Left colon (tissue), 2 donors: ENCODE measurements at regions not wholly inside any gene's neighbourhood (a gene's known extent, or its start where the extent isn't known, plus 50 kb on each side); places are given as distances from the start of the nearest gene placed in this dataset.

ENCODE experiments used
- ATAC-seq: fragments of 200-7000 bp; cut with Tn5 transposase; one replicate; pipeline ENCODE4 v1.9.1; 2020; ENCODE audit warnings: mild to moderate bottlenecking, moderate library complexity
- DNase-seq, 2 donors: peaks; one replicate each; pipeline ENCODE4 v3.0.0-alpha.2; 2020
- intact Hi-C, 2 donors: fragments of 100-400 bp; cut with DNase I in 1 of 2; cut with micrococcal nuclease in 1 of 2; formaldehyde crosslinking; loops; one replicate each; pipeline versions ENCODE4 v1.11.2 to v1.14.0; 2022; cut with DNase I, micrococcal nuclease
- donor health status: DM: no; HTN: no; CAD: no.
- donor health status: DM: yes; HTN: yes; CAD: no.

GRCh38 chr19:28881616-28882015 is 331.3 kb downstream of the UQCRFS1 start:
- intact Hi-C loops = loop anchor here in 1 of 2 donors (10.0 kb wide), 1 partner anchor 417 kb away; no protein-coding TSS in a partner anchor
- ATAC-seq (no peak), DNase-seq (no peak)

GRCh38 chr19:28880735-28881401 is 332.1 kb downstream of the UQCRFS1 start:
- ATAC-seq (no peak), DNase-seq (no peak)
- intact Hi-C loops = loop anchor here in 1 of 2 donors (10.0 kb wide), 1 partner anchor 416 kb away; no protein-coding TSS in a partner anchor

DNA sequence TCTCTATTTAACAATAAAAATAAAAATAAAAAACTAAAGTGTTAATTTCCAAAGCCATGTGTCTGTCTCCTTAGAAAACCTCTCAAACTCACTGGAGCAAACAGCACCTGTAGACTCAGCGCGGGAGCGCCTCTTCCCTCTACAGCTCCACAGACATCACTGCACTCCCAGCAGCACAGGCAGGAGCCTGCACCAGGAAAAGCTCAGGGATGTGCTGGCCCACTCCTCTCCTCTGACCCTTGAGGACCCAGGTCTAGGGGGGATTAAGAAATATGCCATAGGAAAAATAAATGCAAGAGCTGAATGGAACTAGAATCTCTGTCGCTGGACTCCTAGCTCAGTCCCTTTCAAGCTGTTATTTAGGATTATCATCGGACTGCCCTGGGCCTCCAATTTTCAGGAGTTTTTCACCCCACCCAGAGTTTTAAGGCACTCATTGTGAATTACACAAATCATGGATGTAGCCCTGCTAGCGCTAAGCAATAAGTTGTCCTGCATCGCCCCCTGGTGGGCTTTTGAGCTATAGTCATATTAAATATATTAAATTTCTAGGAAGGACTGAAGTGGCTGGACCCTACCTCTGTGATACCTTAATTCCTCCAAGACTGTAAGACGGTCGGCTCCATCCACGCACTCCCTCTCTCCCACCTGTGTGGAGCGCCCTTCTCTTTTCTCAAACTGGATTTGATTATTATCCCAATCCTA is 333.9 kb downstream of the UQCRFS1 start:
- peak; percentile 58 for ATAC-seq
- intact Hi-C loops = loop anchor here in 1 of 2 donors (5.0 kb wide), 1 partner anchor 142 kb away; no protein-coding TSS in a partner anchor

DNA sequence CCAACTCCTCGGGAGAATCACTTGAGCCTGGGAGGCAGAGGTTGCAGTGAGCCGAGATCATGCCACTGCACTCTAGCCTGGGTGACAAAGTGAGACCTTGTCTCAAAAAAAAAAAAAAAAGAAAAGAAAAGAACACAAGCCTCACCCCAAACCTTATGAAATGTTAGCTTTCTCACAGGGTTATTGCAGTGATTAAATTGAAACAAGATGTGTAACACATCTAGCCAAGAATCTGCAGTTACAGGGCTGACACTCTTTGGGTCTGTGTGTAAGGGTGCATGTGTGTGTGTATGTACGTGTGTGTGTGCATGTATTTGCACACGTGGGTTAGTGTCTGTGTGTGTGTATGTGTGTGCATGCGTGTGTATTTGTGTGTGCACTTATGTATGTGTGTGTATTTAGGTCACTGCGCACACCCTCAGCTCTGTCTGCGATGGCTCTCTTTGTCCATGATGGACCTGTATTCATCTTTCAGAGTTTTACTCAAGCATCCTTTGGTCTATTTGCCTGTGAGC is 336.3 kb downstream of the UQCRFS1 start:
- no peak for ATAC-seq
- intact Hi-C loops = loop anchor here in 1 of 2 donors (5.0 kb wide), 1 partner anchor 139 kb away; no protein-coding TSS in a partner anchor
- DNase-seq = no peak

More for the DNA sequence above, 333.9 kb downstream of the UQCRFS1 start:
- DNase-seq = peak; percentile 29 to 74

DNA sequence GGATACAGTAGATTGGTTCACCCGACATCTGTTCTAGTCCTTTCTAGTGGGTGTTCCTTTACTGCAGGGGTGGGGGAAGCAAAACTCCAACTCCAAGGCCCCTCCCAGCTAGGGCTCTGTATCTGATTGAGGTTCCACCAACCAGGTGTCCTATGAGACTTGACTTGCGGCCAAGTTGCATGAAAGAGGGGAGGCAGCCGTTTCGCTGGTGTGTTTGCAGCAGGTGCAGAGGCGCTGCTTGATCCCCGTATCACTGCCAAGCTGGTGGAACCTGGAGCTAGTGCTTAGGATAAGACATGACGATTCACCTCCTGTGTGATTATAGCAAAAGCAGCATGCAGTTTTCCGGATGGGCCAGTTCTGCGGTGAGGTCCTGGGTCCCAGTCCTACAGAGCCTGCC is 338.2 kb downstream of the UQCRFS1 start:
- intact Hi-C loops = loop anchor here in 1 of 2 donors (5.0 kb wide), 1 partner anchor 137 kb away; no protein-coding TSS in a partner anchor
- DNase-seq (peak in 1 of 2 donors; percentile 29), ATAC-seq (peak; percentile 60)

GRCh38 chr19:28873301-28873700 is 339.6 kb downstream of the UQCRFS1 start:
- intact Hi-C loops = no loop called here
- no peak for ATAC-seq
- no peak for DNase-seq

DNA sequence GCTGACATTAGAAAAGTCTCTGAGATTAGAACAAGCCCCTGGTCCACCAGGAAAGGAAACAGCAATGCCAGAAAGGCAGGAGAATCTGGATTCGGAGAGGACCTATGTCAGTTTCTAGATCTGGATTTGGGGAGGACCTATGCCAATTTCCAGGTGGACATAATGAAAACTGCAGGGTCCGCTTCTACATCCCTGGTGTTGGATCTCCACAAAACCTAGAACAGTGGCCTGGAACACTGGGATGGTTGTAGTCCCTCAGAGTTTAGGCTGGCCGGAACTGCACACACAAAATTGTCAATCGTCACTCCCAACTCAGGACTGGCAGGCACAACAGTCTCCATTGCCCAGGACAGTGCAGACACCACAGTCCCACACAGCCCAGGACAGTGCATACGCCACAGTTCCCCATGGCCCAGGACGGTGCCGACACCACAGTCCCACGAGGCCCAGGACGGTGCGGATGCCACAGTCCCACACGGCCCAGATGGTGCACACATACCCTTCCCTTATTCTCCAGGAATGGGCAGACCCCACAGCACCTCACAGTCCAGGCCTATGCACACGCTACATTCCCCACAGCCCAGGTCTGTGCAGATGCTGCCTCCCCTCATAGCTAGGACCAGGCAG is 341.7 kb downstream of the UQCRFS1 start:
- intact Hi-C loops = no loop called here
- no peak for DNase-seq
- ATAC-seq = no peak

DNA sequence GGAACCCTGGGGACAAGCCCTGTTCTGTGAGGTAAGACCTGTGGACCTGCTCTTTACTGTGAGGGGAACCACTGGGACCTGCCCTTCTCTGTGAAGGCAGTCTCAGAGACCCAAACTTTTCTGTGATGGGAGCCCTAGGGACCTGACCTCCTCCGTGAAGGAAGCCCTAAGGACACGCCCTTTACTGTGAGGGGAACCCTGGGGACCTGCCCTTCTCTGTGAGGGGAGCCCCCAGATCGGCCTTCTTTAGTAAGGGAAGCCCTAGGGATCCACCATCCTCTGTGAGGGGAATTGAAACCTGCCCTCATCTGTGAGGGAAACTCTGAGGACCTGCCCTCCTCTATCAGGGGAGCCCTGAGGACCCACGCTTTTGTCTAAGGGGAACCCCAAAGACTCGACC is 343.5 kb downstream of the UQCRFS1 start:
- ATAC-seq = no peak
- DNase-seq = no peak
- intact Hi-C loops = no loop called here

GRCh38 chr19:28868836-28869235 is 344.1 kb downstream of the UQCRFS1 start:
- ATAC-seq = no peak
- no peak for DNase-seq
- intact Hi-C loops = no loop called here

- DNase-seq = no peak
- no peak for ATAC-seq
- intact Hi-C loops = no loop called here
Measured at GRCh38 chr19:28867978-28868377, 345.0 kb downstream of the UQCRFS1 start.

- peak in 1 of 2 donors; percentile 34 for DNase-seq
- peak; percentile 74 for ATAC-seq
- intact Hi-C loops = no loop called here
Measured at GRCh38 chr19:28864577-28865042, 348.3 kb downstream of the UQCRFS1 start.

DNA sequence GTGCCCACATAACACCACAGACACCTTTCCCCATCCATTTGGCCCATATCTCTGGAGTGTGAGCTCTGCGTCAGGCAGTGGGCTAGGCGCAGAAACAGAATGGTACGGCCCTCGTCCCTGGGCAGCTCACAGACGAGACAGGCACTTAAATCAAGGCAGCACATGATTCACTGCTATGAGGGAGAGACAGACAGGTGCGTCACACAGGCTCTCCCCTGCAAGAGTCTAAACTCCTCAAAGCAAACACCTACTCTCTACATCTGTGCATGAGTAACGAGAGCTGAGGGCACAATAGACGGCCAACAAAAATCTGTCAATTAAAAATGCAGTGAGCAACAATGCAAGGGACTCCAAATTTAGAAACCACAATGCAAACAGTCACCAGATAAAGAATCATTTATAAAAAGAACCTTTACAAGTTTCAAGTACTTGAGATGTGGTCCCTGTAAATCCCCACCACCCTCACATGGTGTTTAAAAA is 348.9 kb downstream of the UQCRFS1 start:
- ATAC-seq (peak; percentile 39), DNase-seq (no peak)
- intact Hi-C loops = no loop called here

GRCh38 chr19:28862238-28862637 is 350.7 kb downstream of the UQCRFS1 start:
- intact Hi-C loops = no loop called here
- no peak for DNase-seq
- no peak for ATAC-seq

DNA sequence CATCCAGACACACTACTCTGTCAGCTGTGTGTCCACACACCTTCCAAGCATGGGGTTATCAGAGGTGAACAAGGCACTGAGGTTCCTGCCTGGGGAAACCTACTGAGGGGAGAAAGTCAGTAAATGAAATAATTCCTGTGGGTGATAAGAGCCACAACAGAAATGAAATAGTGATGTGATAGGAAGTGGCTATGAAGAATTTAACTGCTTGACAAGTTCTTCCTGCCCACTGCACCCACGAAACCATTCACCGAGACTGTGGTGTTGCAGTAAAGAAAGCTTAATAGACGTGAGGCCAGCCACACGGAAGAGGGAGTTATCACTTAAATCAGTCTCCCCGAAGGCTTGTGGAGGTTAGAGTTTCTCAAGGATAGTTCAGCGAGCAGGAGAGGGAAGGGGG is 353.1 kb downstream of the UQCRFS1 start:
- ATAC-seq (no peak), DNase-seq (no peak)
- intact Hi-C loops = no loop called here

DNA sequence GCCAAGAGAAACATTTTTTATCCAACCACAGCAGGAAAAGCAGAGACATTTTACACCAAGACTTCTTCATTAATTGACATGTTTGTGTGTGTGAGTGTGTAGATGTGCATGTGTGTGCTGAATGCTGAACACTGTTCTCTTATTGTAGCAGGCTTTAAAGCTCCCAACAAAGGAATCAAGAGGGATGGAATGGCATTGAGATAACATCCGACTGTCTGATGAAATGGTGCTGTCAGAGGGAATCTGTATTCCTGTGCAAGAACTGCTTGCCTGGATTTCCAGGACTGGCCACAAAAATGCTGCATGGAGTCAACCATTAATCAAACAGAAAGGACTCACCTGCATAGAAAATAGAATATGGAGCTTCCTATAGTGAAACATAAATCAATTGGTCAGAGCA is 354.0 kb downstream of the UQCRFS1 start:
- ATAC-seq = no peak
- intact Hi-C loops = no loop called here
- no peak for DNase-seq

DNA sequence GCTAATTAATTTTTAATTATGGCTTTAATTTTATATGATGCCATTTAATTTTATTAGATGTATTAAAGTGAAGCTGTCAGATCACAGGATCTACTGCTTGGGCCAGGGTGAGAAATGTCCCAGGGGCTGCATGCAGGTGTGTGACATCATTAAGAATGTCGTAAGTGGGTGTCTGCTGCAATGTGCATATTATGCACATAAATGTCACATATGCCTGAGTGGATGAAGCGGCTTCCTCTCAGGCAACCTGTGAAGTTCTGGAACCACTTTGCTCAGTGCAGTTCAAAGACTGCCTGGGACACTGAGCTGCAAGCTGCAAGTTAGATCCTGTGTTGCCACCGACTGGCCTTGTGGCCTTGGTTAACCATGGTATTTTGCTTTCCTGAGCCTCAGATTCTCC is 355.0 kb downstream of the UQCRFS1 start:
- DNase-seq = no peak
- ATAC-seq = no peak
- intact Hi-C loops = no loop called here

- DNase-seq = no peak
- intact Hi-C loops = no loop called here
- no peak for ATAC-seq
Measured at GRCh38 chr19:28855216-28855615, 357.7 kb downstream of the UQCRFS1 start.

DNA sequence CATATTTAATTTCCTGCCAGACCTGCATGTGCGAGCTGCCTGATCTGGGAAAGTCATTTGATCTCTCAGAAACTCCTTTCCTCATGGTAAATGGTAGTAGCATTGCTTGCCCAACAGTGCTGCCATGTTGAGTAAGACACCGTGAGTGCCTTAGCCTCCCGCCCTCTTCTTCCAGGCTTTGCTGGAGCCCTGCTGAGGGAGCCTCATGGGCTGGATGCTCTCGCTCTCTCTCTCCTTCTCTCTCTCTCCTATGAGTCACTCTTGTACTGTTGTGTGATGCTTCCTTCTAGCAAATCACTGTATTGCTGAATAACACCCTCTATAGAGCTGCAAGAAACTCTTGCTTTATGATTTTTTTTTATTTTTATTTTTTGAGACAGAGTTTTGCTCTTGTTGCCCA is 365.5 kb downstream of the UQCRFS1 start:
- intact Hi-C loops = no loop called here

GRCh38 chr19:28846094-28846812 is 366.7 kb downstream of the UQCRFS1 start:
- ATAC-seq = no peak
- no peak for DNase-seq
- intact Hi-C loops = no loop called here

More for the DNA sequence above, 365.5 kb downstream of the UQCRFS1 start:
- ATAC-seq (no peak), DNase-seq (no peak)
